ENCODE measurements at regions not wholly inside any gene's neighbourhood (a gene's known extent, or its start where the extent isn't known, plus 50 kb on each side); places are given as distances from the start of the nearest gene placed in this dataset.
"Not testable (repeated sequence)": the region's sequence is repeated elsewhere in the genome, so short reads cannot be mapped to it uniquely, and the experiment has no call there.

- DNase-seq (ENCODE audit: low spot score), result no peak
Measured at GRCh38 chr3:74053970-74054516, 429.3 kb upstream of the PDZRN3 start.

- DNase-seq (ENCODE audit: low spot score), result no peak
Measured at GRCh38 chr3:74049444-74049843, 424.7 kb upstream of the PDZRN3 start.

DNA sequence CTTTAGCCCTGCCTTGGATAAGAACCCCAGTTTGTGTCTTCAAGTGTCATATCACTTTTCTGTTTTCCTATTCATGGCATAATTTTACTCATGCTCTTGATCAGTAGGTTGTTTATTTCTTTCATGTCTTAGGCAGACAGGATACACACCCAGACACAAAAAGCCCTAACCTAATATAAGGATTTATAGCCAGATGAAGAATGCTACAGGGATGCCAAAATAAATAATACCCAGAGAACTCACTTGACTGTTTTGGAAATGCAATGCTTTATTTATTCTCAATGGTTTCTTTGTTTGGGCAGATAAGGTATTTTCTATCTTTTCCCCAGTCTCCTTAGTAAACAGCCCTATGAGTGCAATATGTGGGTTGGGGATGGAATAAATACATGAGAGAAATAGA, 424.0 kb upstream of the PDZRN3 start:
- DNase-seq (ENCODE audit: low spot score), result no peak

DNA sequence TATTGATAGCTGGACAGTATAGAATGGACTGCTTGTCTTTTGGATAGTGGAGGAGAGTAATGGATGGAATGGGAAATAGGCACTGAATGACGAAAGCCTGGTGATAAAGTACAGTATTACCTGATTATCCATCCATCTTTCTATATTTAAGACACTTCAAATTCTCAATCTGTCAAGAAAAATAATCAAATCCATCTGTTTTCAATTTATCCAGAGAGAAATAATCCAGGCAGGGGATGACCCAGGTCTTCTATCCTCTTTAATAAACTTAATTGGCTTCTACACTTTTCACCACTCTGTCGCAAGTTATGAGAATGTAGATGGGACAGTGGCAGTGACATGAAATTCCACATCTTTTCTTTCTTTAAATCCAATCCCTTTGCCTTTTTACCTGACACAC, 420.3 kb upstream of the PDZRN3 start:
- no peak for DNase-seq (ENCODE audit: low spot score)

DNA sequence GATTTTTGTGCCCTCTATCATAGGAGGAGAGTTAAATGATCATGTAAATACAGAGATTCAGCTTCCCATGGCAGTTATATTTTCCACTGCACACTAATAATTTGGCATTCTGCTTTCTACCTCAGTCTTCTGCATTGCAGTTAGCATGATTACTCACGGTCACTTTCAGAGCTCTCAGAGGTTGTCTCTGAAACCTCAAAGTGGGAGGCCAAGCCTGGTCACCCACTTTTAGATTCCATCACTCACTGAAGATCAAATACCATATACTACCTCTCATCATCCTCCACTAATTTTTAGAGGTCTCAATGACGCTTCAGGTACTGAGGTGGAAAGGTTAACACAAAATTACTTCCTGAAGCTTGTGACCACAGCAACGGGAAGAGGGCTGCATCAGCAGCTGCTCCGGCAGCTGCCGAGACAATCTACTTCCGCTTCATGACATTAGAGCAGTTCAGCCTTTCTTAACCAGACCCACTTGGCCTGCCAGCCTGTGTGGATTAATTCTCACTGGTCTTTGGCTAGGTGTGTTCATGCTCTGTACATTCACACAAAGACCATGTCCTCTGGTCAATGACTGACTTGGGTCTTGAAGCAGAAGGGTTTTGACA, 416.4 kb upstream of the PDZRN3 start:
- DNase-seq (ENCODE audit: low spot score), result no peak

- no peak for DNase-seq (ENCODE audit: low spot score)
Measured at GRCh38 chr3:74039105-74039504, 414.4 kb upstream of the PDZRN3 start.

GRCh38 chr3:74036568-74036967, 411.8 kb upstream of the PDZRN3 start:
- DNase-seq (ENCODE audit: low spot score), result no peak

DNA sequence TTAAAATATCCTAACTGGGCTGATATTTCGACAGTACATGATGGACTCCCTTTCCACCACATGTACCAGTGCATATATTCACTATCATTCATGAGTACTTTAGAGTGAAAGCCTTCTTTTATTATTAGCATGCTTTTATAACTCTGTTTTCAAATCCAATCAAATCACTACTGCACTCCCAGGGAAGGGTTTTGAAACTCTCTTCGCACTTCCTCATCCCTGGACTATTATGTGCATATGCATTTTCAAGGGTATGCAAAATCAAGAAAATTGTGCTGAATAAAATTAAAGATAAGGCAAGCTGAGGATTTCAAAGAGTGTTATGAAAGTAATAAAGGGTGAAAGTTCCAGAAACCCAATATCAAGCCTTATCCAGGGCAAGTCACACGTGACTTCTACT, 411.4 kb upstream of the PDZRN3 start:
- no peak for DNase-seq (ENCODE audit: low spot score)

DNA sequence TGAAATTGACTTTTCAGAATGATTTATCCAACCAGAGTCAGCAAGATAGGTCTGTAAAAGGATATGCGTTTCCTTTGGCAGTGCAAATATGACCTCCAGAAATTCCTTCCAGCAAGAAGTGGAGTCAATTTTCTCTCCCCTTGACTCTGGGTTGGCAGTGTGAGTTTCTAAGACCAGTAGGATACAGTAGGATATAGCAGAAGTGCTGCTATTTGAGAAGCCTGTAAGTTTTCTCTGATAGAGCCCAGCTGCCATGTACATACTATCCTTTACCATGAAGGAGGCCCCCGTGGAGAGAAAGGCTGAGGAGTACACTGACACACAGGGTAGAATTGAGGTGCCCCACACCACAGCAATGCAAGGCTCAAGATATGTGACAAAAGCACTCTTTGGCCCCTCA, 409.1 kb upstream of the PDZRN3 start:
- DNase-seq (ENCODE audit: low spot score), result no peak

GRCh38 chr3:74033381-74033780, 408.6 kb upstream of the PDZRN3 start:
- no peak for DNase-seq (ENCODE audit: low spot score)

- no peak for DNase-seq (ENCODE audit: low spot score)
Measured at GRCh38 chr3:74027121-74027520, 402.4 kb upstream of the PDZRN3 start.

GRCh38 chr3:74023395-74023794, 398.7 kb upstream of the PDZRN3 start:
- DNase-seq (ENCODE audit: low spot score), result no peak

DNA sequence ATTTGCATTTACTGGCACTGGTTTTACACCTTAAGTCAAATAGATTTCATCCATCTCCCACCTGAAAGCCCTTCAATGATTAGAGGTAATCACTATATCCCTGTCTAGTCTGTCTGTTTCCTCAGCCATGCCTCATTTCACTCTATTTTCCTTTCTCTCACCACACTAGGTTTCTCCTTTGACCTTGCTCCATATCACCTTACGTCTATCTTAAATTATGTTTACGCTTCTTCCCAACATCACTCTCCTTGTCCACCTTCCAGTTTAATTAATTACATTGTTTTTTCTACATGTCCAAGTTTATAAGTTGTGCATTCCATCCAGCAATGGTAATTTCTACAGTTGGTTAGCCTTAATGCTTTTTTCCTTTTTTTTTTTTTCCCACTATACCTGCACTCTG, 396.7 kb upstream of the PDZRN3 start:
- DNase-seq (ENCODE audit: low spot score), result no peak

DNA sequence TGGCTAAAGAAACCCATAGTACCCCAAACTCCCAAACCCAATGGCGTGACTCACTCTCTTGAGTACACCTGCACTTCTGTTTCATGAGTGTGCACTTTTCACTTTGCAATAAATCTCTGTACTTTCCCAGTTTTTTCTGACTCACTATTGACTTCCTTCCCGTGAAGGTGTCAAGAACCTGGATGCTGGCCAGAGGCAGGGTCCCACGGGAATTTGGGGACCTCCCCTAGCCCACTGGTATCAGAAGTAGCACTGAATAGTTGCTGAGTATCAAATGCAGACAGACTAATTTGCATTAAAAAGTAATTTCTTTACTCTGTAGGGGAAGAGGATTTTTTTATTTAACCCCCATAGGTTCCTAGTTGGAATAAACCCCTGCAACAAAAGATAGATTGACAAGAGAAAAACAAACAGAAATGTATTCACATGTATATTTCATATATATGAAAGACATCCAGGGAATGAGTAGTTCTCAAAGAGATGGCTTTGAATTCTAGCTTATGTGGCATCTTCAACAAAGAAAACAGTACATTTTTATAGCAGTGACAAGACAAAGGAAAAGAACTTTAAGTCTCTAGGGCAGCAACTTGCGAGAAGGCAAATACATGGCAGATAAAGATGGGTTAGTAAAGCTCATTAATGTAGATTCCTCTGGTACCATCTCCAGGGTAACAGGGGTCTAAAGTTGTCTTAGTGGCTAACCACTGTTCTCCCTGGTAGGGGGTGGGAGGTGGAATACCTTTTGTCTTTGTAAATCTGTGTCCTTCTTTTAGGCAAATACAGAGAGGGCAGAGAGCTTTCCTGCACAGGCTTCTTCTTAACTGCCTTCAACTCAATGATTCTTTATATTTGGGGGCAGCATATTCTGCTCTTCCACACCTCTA, 385.5 kb upstream of the PDZRN3 start:
- DNase-seq (ENCODE audit: low spot score), result no peak

DNA sequence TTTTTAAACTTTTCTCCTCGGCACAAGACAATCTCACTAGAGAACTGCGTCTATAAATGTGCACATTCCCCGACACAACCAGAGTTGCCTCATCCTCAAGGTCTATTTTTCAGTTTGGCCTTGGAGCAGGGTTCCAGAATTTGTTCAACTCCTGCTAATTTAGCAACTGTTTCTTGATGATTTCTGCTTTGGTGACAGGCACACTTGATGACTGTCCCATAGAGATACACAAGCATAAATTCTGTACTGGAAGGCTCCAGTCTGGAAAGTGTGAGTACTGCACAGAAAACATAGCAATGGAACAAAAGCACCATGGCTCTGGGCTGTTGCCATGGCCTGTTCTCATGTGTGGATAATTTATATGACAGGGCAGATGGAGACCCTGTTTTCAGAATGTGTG, 379.6 kb upstream of the PDZRN3 start:
- no peak for DNase-seq (ENCODE audit: low spot score)

GRCh38 chr3:74003734-74004133, 379.0 kb upstream of the PDZRN3 start:
- no peak for DNase-seq (ENCODE audit: low spot score)

DNA sequence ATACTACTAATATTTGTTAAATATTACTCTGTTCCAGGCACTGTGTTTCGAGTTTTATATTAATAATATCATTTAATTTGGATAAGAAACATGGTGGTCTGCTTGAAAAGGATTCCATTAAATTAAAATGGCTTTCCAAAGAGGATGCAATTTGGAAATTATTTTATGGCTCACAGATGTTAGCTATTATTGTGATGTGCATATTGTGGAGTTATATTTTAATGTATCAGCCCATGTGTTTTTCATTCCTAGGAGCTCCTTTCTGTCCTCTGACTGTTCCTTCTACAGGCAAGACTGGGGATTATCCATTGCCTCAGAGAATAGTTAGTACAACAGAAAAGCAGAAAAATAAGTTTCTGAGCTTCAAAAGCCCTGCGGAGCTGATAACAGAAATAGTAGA, 376.7 kb upstream of the PDZRN3 start:
- no peak for DNase-seq (ENCODE audit: low spot score)

DNA sequence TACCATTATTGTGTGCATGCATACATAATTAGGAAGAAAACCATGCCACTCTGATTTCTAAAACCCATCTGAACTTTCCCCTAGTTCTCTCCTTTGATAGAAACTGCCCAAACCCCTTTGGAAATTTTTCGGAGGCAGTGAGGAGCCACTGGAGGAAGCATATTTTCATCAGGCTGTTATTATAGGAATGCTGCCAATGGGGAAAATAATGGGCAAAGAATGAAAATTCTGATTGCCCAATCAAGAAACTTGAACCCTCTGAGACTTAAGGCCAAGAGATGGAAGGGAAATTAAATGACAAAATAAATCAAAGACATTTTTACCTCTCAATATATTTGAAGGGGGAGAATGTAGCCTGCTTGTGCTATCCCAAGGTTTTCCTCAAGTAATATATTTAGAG, 376.0 kb upstream of the PDZRN3 start:
- no peak for DNase-seq (ENCODE audit: low spot score)

DNA sequence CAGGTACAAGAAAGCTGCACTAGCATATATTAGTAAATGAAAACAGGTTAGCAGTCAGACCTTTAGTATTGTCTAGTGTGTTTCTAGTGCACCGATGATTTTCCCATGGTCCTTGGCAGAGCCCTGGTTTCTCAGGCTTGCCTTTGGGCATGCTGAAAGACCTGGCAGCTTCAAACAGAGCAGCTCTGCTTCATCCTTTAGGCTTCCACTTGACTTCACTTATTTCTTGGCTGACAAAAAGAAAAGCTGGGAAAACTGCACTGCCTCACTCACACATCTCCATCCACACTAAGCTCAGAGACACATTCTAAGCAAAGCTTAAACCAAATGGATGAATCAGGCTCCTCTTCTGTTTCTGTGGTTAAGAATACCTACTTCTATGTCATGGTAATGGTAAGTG, 374.8 kb upstream of the PDZRN3 start:
- DNase-seq (ENCODE audit: low spot score), result no peak

- not testable (repeated sequence) for DNase-seq (ENCODE audit: low spot score)
Measured at GRCh38 chr3:73990691-73991090, 365.9 kb upstream of the PDZRN3 start.

DNA sequence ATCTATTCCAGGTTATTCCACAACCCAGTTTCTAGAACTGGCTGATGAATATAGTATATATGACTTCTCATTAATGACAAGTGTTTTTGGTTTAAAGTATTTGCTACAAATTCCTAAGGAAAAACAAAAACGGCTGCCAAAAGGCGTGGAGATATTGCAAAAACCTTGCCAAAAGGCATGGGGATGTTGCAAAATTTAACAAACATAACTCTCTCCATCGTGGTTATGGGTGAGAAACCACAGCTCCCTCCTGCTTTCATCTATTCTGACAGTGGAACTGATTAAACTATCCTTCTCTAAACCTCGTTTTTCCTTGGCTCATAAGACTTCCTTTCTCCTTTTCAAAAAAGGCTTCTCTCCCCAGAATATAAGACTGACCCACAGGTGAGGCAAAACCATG, 342.0 kb upstream of the PDZRN3 start:
- no peak for DNase-seq (ENCODE audit: low spot score)

DNA sequence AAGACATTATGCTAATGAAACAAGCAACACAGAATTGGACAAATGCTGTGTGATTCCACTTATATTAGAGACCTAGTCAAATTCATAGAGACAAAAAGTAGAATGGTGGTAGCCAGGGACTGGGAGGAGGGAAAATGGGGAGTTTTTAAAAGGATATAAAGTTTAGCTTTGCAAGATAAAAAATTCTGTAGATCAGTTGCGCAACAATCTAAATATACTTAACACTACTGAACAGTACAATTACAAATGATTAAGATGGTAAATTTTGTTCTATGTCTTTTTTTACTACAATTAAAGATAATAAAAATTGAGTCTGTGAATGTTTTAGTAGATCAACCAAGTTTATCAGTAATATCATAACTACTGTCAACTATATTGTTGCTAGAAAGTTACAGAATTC, 340.1 kb upstream of the PDZRN3 start:
- no peak for DNase-seq (ENCODE audit: low spot score)

GRCh38 chr3:73955494-73956070, 330.8 kb upstream of the PDZRN3 start:
- DNase-seq (ENCODE audit: low spot score), result no peak
